PC-9 (cell line): ENCODE measurements at regions not wholly inside any gene's neighbourhood (a gene's known extent, or its start where the extent isn't known, plus 50 kb on each side); places are given as distances from the start of the nearest gene placed in this dataset.

Experiments
- BruUV-seq: library from RNA; stranded (reverse); fragments of 400-500 nt; replicated peaks from 2 replicates; lab custom pipeline; 2021; lab: Mats Ljungman, UMichigan
- CTCF ChIA-PET: fragments of 300-600 bp; sonication (Branson Sonifier 250); formaldehyde crosslinking; loops from one replicate; lab custom pipeline; 2022; ENCODE audit warnings: antibody characterized with exemption; lab: Charles Lee
- POLR2A ChIA-PET: fragments of 300-600 bp; sonication (Branson Sonifier 250); formaldehyde crosslinking; loops from one replicate; lab custom pipeline; 2022; ENCODE audit warnings: antibody characterized with exemption; ENCODE audit not compliant: unreplicated experiment; lab: Charles Lee
- DNase-seq, 2 experiments: peaks; one replicate each; pipeline versions ENCODE4 v3.0.0 to v3.0.0-alpha.2; 2015 to 2022; ENCODE audit warnings: mixed read lengths in 1 of 2
- H2AFZ ChIP-seq: fragments of 200-600 bp; sonication (generic); 2 replicates; pipeline ENCODE4 v1.8.1; 2017; ENCODE audit warnings: antibody characterized with exemption
- H3F3A ChIP-seq: fragments of 200-600 bp; sonication (generic); 2 replicates; pipeline ENCODE4 v1.8.1; 2017; ENCODE audit warnings: antibody characterized with exemption, mild to moderate bottlenecking, low read depth; ENCODE audit not compliant: insufficient read depth
- H3K27ac ChIP-seq: fragments of 200-600 bp; sonication (generic); 2 replicates; pipeline ENCODE4 v1.6.1; 2016; ENCODE audit warnings: mixed run types
- H3K27me3 ChIP-seq: fragments of 200-600 bp; sonication (generic); 2 replicates; pipeline ENCODE4 v1.6.1; 2016; ENCODE audit warnings: low read depth, mixed run types; ENCODE audit not compliant: insufficient read depth
- H3K36me3 ChIP-seq: fragments of 200-600 bp; sonication (generic); 2 replicates; pipeline ENCODE4 v1.6.1; 2016; ENCODE audit warnings: low read depth, mixed run types
- H3K4me1 ChIP-seq: fragments of 200-600 bp; sonication (generic); replicated peaks from 2 replicates; pipeline ENCODE4 v1.6.1; 2016; ENCODE audit warnings: mixed run types; ENCODE audit not compliant: insufficient read depth
- H3K4me2 ChIP-seq: fragments of 200-600 bp; sonication (generic); 2 replicates; pipeline ENCODE4 v1.6.1; 2017; ENCODE audit warnings: mixed run types
- H3K4me3 ChIP-seq: fragments of 200-600 bp; sonication (generic); 2 replicates; pipeline ENCODE4 v1.6.1; 2016; ENCODE audit warnings: mixed run types
- H3K79me2 ChIP-seq: fragments of 200-600 bp; sonication (generic); 2 replicates; pipeline ENCODE4 v1.6.1; 2017; ENCODE audit warnings: low read depth, mixed run types
- H3K9me2 ChIP-seq: fragments of 200-600 bp; sonication (generic); 2 replicates; pipeline ENCODE4 v1.8.1; 2017; ENCODE audit warnings: mild to moderate bottlenecking; ENCODE audit not compliant: insufficient read depth
- H3K9me3 ChIP-seq: fragments of 200-600 bp; sonication (generic); 2 replicates; pipeline ENCODE4 v1.8.1; 2016; ENCODE audit warnings: low read depth; ENCODE audit not compliant: insufficient read depth
- H4K20me1 ChIP-seq: fragments of 200-600 bp; sonication (generic); 2 replicates; pipeline ENCODE4 v1.8.1; 2017; ENCODE audit not compliant: insufficient read depth
- EZH2 ChIP-seq: fragments of 200-600 bp; sonication (generic); IDR thresholded peaks from 2 replicates; pipeline ENCODE4 v1.8.0; 2017; ENCODE audit warnings: antibody characterized with exemption, low read depth
- intact Hi-C: fragments of 100-400 bp; cut with micrococcal nuclease; formaldehyde crosslinking; loops from one replicate; pipeline ENCODE4 v1.10.0; 2022; ENCODE audit not compliant: unreplicated experiment
- TF ChIP-seq, protein P1 (sequence below): fragments of 200-600 bp; sonication (generic); conservative IDR thresholded peaks from 2 replicates; pipeline ENCODE4 v1.6.1; 2017; ENCODE audit warnings: mixed run types, antibody characterized with exemption, mild to moderate bottlenecking, moderate library complexity

DNA sequence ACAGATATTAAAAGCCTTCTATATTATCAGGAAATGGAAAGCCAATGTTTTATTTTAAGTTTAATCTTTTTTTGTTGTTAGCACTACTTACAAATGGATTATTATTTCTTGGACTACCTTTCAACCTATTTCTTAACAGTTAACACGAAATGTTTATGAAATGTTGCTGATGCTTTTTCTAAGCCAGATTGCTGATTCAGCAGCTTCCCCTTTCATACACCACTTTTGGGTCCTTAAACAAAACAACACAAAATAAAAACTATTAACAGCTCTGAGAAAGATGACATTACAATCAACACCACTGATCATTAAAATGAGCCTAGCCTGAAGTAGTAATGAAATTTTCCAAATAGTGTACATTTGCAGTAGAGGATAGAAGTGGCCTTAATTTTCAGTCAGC lies 99.2 kb upstream of the VEPH1 start:
- Histone ChIP-seq H3K4me2 (no peak overlapping the region), H3K4me1 (no peaks in the 10 kb centered on the region), H3K9me2 (no peaks in the 10 kb centered on the region), H3K36me3 (no peaks in the 10 kb centered on the region), H4K20me1 (no peaks in the 10 kb centered on the region), H2AFZ (no peak overlapping the region), H3K27ac (no peak overlapping the region), H3K27me3 (no peaks in the 10 kb centered on the region), H3F3A (no peaks in the 10 kb centered on the region), H3K79me2 (no peaks in the 10 kb centered on the region), H3K9me3 (no peaks in the 10 kb centered on the region), H3K4me3 (no peak overlapping the region)
- ChIA-PET CTCF (no interaction called here), POLR2A (no interaction called here)
- intact Hi-C loops, result no loop called here
- TF ChIP-seq EZH2, result no peak
- TF ChIP-seq, protein P1, sequence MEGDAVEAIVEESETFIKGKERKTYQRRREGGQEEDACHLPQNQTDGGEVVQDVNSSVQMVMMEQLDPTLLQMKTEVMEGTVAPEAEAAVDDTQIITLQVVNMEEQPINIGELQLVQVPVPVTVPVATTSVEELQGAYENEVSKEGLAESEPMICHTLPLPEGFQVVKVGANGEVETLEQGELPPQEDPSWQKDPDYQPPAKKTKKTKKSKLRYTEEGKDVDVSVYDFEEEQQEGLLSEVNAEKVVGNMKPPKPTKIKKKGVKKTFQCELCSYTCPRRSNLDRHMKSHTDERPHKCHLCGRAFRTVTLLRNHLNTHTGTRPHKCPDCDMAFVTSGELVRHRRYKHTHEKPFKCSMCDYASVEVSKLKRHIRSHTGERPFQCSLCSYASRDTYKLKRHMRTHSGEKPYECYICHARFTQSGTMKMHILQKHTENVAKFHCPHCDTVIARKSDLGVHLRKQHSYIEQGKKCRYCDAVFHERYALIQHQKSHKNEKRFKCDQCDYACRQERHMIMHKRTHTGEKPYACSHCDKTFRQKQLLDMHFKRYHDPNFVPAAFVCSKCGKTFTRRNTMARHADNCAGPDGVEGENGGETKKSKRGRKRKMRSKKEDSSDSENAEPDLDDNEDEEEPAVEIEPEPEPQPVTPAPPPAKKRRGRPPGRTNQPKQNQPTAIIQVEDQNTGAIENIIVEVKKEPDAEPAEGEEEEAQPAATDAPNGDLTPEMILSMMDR, result no peak
- no TSS peak for BruUV-seq
- DNase-seq, result no peak

DNA sequence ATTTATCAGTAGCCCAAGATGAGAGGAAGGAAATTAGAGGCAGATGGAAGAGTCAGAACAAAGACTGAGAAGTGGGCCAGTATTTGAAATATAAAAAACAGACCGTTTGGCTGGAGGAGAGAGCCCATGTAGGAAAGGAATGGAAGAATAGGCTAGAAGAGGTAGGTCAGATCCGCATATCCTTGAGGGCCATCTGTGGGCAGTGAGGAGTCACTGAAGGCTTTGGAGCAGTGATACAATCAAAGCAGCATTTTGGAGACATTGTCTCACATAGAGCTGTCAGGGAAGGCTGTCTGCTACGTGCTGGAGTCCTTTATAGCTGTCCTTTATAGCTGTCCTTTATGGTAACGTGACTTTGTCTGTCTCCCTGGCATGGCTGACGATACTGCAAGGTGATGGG lies 92.0 kb upstream of the VEPH1 start:
- CTCF ChIA-PET, result interaction anchor here (0.6 kb wide), 1 partner anchor 1147 kb away, joined by 3 read pairs; no protein-coding TSS in a partner anchor
- DNase-seq, result no peak
- Histone ChIP-seq H3K4me2 (no peak overlapping the region), H4K20me1 (no peaks in the 10 kb centered on the region), H3K79me2 (no peaks in the 10 kb centered on the region), H3K4me1 (no peaks in the 10 kb centered on the region), H3K9me2 (no peaks in the 10 kb centered on the region), H3K36me3 (no peaks in the 10 kb centered on the region), H3F3A (no peaks in the 10 kb centered on the region), H3K27ac (no peak overlapping the region), H2AFZ (no peak overlapping the region), H3K4me3 (no peak overlapping the region), H3K9me3 (0 out of 2 replicates have a peak, but pooled peaks cover 3% of the 10 kb centered on the region), H3K27me3 (no peaks in the 10 kb centered on the region)
- POLR2A ChIA-PET, result no interaction called here
- TF ChIP-seq, protein P1, result no peak
- no peak for TF ChIP-seq EZH2
- intact Hi-C loops, result no loop called here
- BruUV-seq, result no TSS peak

DNA sequence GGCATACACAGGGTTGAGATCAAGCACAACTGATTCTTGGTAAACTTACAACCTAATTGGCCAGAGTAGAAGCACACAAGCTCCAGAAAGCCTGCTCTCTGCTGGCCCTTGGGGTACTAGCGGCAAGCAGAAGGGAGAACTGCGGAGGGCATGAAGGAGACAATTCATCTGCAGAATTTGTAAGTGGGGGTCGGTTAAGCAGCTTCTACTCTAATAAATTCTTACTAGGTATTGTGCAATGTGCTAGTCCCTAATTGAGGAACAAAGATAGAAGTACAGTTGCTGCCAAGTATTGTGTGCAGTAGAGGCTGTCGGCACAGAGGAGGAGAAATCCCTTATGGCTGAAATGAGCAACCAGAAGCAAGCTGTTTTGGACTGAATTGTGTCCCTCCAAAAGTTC lies 91.2 kb upstream of the VEPH1 start:
- ChIA-PET POLR2A (interaction anchor here (0.5 kb wide), 1 partner anchor 18 kb away, joined by 5 read pairs; no protein-coding TSS in a partner anchor), CTCF (interaction anchor here (0.6 kb wide), 1 partner anchor 1148 kb away, joined by 3 read pairs; no protein-coding TSS in a partner anchor)
- H3F3A ChIP-seq, result no peaks in the 10 kb centered on the region
- H3K9me3 ChIP-seq, result 0 out of 2 replicates have a peak, but pooled peaks cover 3% of the 10 kb centered on the region
- no peaks in the 10 kb centered on the region for H3K36me3 ChIP-seq
- H3K9me2 ChIP-seq, result no peaks in the 10 kb centered on the region
- H3K27ac ChIP-seq, result no peak overlapping the region
- no peak overlapping the region for H2AFZ ChIP-seq
- no peaks in the 10 kb centered on the region for H3K79me2 ChIP-seq
- intact Hi-C loops, result no loop called here
- no peaks in the 10 kb centered on the region for H3K4me1 ChIP-seq
- H4K20me1 ChIP-seq, result no peaks in the 10 kb centered on the region
- H3K27me3 ChIP-seq, result no peaks in the 10 kb centered on the region
- no peak overlapping the region for H3K4me2 ChIP-seq
- no peak for DNase-seq
- no peak overlapping the region for H3K4me3 ChIP-seq
- no peak for TF ChIP-seq EZH2
- TF ChIP-seq, protein P1, result no peak
- BruUV-seq, result no TSS peak
